PC-3 (cell line): ENCODE measurements at regions not wholly inside any gene's neighbourhood (a gene's known extent, or its start where the extent isn't known, plus 50 kb on each side); places are given as distances from the start of the nearest gene placed in this dataset.
A peak's percentile ranks its signal among the peaks of the same experiment; 100 is the strongest.

Source experiments
- ATAC-seq: fragments of 200-7000 bp; cut with Tn5 transposase; 2 replicates; pipeline ENCODE4 v1.9.1; 2020; ENCODE audit warnings: mild to moderate bottlenecking, moderate library complexity
- BruUV-seq: library from RNA; stranded (reverse); fragments of 400-500 nt; replicated peaks from 2 replicates; lab custom pipeline; 2021; lab: Mats Ljungman, UMichigan
- CTCF ChIA-PET: fragments of 300-600 bp; sonication (Branson Sonifier 250); formaldehyde crosslinking; loops from one replicate; lab custom pipeline; 2022; ENCODE audit warnings: antibody characterized with exemption; lab: Charles Lee
- POLR2A ChIA-PET: fragments of 300-600 bp; sonication (Branson Sonifier 250); formaldehyde crosslinking; loops from one replicate; lab custom pipeline; 2022; ENCODE audit warnings: antibody characterized with exemption; ENCODE audit not compliant: unreplicated experiment; lab: Charles Lee
- DNase-seq: peaks from one replicate; pipeline ENCODE4 v3.0.0-alpha.2; 2015
- H2AFZ ChIP-seq: fragments of 300-600 bp; sonication (generic); 2 replicates; pipeline ENCODE4 v1.6.0; 2016; ENCODE audit warnings: antibody characterized with exemption, low read length
- H3F3A ChIP-seq: fragments of 300-600 bp; sonication (generic); one replicate; pipeline ENCODE4 v1.6.0; 2017; ENCODE audit warnings: antibody characterized with exemption, low read length, control low read depth, mild to moderate bottlenecking; ENCODE audit not compliant: unreplicated experiment
- H3K27ac ChIP-seq: fragments of 300-600 bp; sonication (generic); 2 replicates; pipeline ENCODE4 v1.5.1; 2016; ENCODE audit warnings: mild to moderate bottlenecking, low read length
- H3K27me3 ChIP-seq: fragments of 300-600 bp; sonication (generic); 2 replicates; pipeline ENCODE4 v1.6.1; 2016; ENCODE audit warnings: low read length, mixed read lengths
- H3K36me3 ChIP-seq: fragments of 300-600 bp; sonication (generic); 2 replicates; pipeline ENCODE4 v1.6.1; 2016; ENCODE audit warnings: low read depth, mixed run types, low read length, mixed read lengths
- H3K4me1 ChIP-seq: fragments of 300-600 bp; sonication (generic); 2 replicates; pipeline ENCODE4 v1.5.1; 2016; ENCODE audit warnings: low read length; ENCODE audit not compliant: insufficient read depth
- H3K4me2 ChIP-seq: fragments of 300-600 bp; sonication (generic); 2 replicates; pipeline ENCODE4 v1.6.0; 2016; ENCODE audit warnings: low read length
- H3K4me3 ChIP-seq: fragments of 300-600 bp; sonication (generic); 2 replicates; pipeline ENCODE4 v1.5.1; 2016; ENCODE audit warnings: mild to moderate bottlenecking, low read length, mixed read lengths
- H3K79me2 ChIP-seq: fragments of 300-600 bp; sonication (generic); 2 replicates; pipeline ENCODE4 v1.6.1; 2017; ENCODE audit warnings: low read length, mixed read lengths
- H3K9ac ChIP-seq: fragments of 300-600 bp; sonication (generic); 2 replicates; pipeline ENCODE4 v1.6.0; 2016; ENCODE audit warnings: mild to moderate bottlenecking, low read length
- H3K9me2 ChIP-seq: fragments of 300-600 bp; sonication (generic); replicated peaks from 2 replicates; pipeline ENCODE4 v1.6.1; 2016; ENCODE audit warnings: mixed run types, low read length, mixed read lengths
- H3K9me3 ChIP-seq: fragments of 300-600 bp; sonication (generic); 2 replicates; pipeline ENCODE4 v1.6.1; 2016; ENCODE audit warnings: low read length, mixed read lengths
- H4K20me1 ChIP-seq: fragments of 300-600 bp; sonication (generic); 2 replicates; pipeline ENCODE4 v1.6.1; 2016; ENCODE audit warnings: low read length, mixed read lengths
- EZH2 ChIP-seq: fragments of 300-600 bp; sonication (generic); IDR thresholded peaks from one replicate; pipeline ENCODE4 v1.6.1; 2017; ENCODE audit warnings: antibody characterized with exemption, mild to moderate bottlenecking, low read length; ENCODE audit not compliant: unreplicated experiment
- EZH2phosphoT487 ChIP-seq: fragments of 300-600 bp; sonication (generic); IDR thresholded peaks from 2 replicates; pipeline ENCODE4 v1.6.1; 2018; ENCODE audit warnings: mild to moderate bottlenecking, antibody characterized with exemption, low read length, borderline replicate concordance
- intact Hi-C: fragments of 100-400 bp; cut with micrococcal nuclease; formaldehyde crosslinking; loops from 2 replicates; pipeline ENCODE4 v1.9.0; 2023
- TF ChIP-seq, protein P1 (sequence below): fragments of 300-600 bp; sonication (generic); conservative IDR thresholded peaks from 2 replicates; pipeline ENCODE4 v1.5.1; 2017; ENCODE audit warnings: antibody characterized with exemption, low read depth, mild to moderate bottlenecking, low read length

GRCh38 chr5:12183003-12183402 lies 278.8 kb upstream of the CTNND2 start:
- Histone ChIP-seq H3K79me2 (no peaks in the 10 kb centered on the region), H3K4me2 (no peak overlapping the region), H3K27ac (no peak overlapping the region), H4K20me1 (no peaks in the 10 kb centered on the region), H3K9me3 (no peaks in the 10 kb centered on the region), H3K9me2 (0 out of 2 replicates have a peak, but pooled peaks cover 3% of the 10 kb centered on the region), H3F3A (no peaks in the 10 kb centered on the region), H3K9ac (no peak overlapping the region), H3K27me3 (no peaks in the 10 kb centered on the region), H3K4me1 (no peaks in the 10 kb centered on the region), H3K4me3 (no peak overlapping the region), H3K36me3 (no peaks in the 10 kb centered on the region), H2AFZ (no peak overlapping the region)
- DNase-seq, result no peak
- intact Hi-C loops, result no loop called here
- POLR2A ChIA-PET, result no interaction called here
- CTCF ChIA-PET, result no interaction called here
- no peak for ATAC-seq
- TF ChIP-seq, protein P1, sequence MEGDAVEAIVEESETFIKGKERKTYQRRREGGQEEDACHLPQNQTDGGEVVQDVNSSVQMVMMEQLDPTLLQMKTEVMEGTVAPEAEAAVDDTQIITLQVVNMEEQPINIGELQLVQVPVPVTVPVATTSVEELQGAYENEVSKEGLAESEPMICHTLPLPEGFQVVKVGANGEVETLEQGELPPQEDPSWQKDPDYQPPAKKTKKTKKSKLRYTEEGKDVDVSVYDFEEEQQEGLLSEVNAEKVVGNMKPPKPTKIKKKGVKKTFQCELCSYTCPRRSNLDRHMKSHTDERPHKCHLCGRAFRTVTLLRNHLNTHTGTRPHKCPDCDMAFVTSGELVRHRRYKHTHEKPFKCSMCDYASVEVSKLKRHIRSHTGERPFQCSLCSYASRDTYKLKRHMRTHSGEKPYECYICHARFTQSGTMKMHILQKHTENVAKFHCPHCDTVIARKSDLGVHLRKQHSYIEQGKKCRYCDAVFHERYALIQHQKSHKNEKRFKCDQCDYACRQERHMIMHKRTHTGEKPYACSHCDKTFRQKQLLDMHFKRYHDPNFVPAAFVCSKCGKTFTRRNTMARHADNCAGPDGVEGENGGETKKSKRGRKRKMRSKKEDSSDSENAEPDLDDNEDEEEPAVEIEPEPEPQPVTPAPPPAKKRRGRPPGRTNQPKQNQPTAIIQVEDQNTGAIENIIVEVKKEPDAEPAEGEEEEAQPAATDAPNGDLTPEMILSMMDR, result no peak
- TF ChIP-seq EZH2, result no peak
- TF ChIP-seq EZH2phosphoT487, result no peak
- BruUV-seq, result no TSS peak

DNA sequence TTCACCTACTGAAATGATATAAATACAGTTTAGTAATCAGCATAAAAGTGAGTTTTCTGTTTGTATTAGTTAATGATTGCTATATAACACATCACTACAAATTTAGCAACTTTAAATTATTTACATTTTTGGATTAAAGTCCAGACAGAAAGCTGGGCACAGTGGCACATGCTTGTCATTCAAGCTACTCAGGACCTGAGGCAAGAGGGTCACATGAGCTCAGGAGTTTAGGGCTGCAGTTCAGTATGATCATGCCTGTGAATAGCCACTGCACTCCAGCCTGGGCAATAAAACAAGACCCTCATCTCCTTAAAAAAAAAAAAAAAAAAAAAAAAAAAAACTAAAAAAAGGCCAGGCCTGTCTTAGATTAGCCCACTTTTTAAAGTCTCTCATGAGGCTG lies 273.6 kb upstream of the CTNND2 start:
- TF ChIP-seq EZH2phosphoT487, result no peak
- H3K9me3 ChIP-seq, result no peaks in the 10 kb centered on the region

GRCh38 chr5:12177225-12177624 lies 273.0 kb upstream of the CTNND2 start:
- BruUV-seq, result no TSS peak
- ChIA-PET CTCF (no interaction called here), POLR2A (no interaction called here)
- Histone ChIP-seq H3K9ac (no peak overlapping the region), H3K79me2 (no peaks in the 10 kb centered on the region), H4K20me1 (no peaks in the 10 kb centered on the region), H3K4me3 (no peak overlapping the region), H2AFZ (no peak overlapping the region), H3K9me3 (no peaks in the 10 kb centered on the region), H3K27ac (no peak overlapping the region), H3K9me2 (no peaks in the 10 kb centered on the region), H3K4me2 (no peak overlapping the region), H3K4me1 (no peaks in the 10 kb centered on the region), H3F3A (no peaks in the 10 kb centered on the region), H3K27me3 (no peaks in the 10 kb centered on the region), H3K36me3 (no peaks in the 10 kb centered on the region)
- peak; percentile 17 for DNase-seq
- ATAC-seq, result no peak
- intact Hi-C loops, result no loop called here
- TF ChIP-seq EZH2 (no peak), EZH2phosphoT487 (no peak)
- TF ChIP-seq, protein P1, result no peak

More for the DNA sequence above, 273.6 kb upstream of the CTNND2 start:
- Histone ChIP-seq H3K27me3 (no peaks in the 10 kb centered on the region), H3K9me2 (no peaks in the 10 kb centered on the region), H2AFZ (no peak overlapping the region), H3K4me3 (no peak overlapping the region), H3F3A (no peaks in the 10 kb centered on the region), H3K4me2 (no peak overlapping the region), H3K27ac (no peak overlapping the region), H3K79me2 (no peaks in the 10 kb centered on the region), H3K9ac (no peak overlapping the region), H4K20me1 (no peaks in the 10 kb centered on the region), H3K4me1 (no peaks in the 10 kb centered on the region), H3K36me3 (no peaks in the 10 kb centered on the region)
- CTCF ChIA-PET, result no interaction called here
- POLR2A ChIA-PET, result no interaction called here
- DNase-seq, result no peak
- no TSS peak for BruUV-seq
- intact Hi-C loops, result no loop called here
- ATAC-seq, result no peak
